GM12878 (cell line): ENCODE measurements at regions not wholly inside any gene's neighbourhood (a gene's known extent, or its start where the extent isn't known, plus 50 kb on each side); places are given as distances from the start of the nearest gene placed in this dataset.
"Not testable (repeated sequence)": the region's sequence is repeated elsewhere in the genome, so short reads cannot be mapped to it uniquely, and the experiment has no call there.

Source experiments
- ATAC-seq: fragments of 200-7000 bp; cut with Tn5 transposase; 3 replicates; pipeline ENCODE4 v1.9.1; 2020; ENCODE audit warnings: mild to moderate bottlenecking, moderate library complexity
- BruUV-seq: library from RNA; stranded (reverse); fragments of 400-500 nt; replicated peaks from 2 replicates; lab custom pipeline; 2021; lab: Mats Ljungman, UMichigan
- CTCF ChIA-PET: fragments of 300-600 bp; sonication (Branson Sonifier 250); formaldehyde crosslinking; extraction: SDS; loops from one replicate; lab custom pipeline; 2021; ENCODE audit warnings: inconsistent platforms; lab: Yijun Ruan, JAX
- POLR2A ChIA-PET: fragments of 350-600 bp; formaldehyde crosslinking; extraction: SDS; loops from one replicate; lab custom pipeline; 2021; ENCODE audit warnings: inconsistent platforms; lab: Charles Lee
- RAD21 ChIA-PET: fragments of 300-600 bp; sonication (Branson Sonifier 250); formaldehyde crosslinking; loops from one replicate; lab custom pipeline; 2023; ENCODE audit warnings: antibody characterized with exemption; ENCODE audit not compliant: unreplicated experiment; lab: Charles Lee
- SMC1A ChIA-PET: fragments of 300-600 bp; sonication (Branson Sonifier 250); formaldehyde crosslinking; loops from one replicate; lab custom pipeline; 2023; ENCODE audit not compliant: unreplicated experiment, uncharacterized antibody; lab: Charles Lee
- DNase-seq: peaks from one replicate; pipeline ENCODE4 v3.0.0-alpha.2; 2011; ENCODE audit warnings: low read depth, low spot score
- FAIRE-seq: peaks from 3 replicates; lab custom pipeline; 2011; peaks lifted over from hg19 to GRCh38; lab: Jason Lieb, UNC
- H2AFZ ChIP-seq: 2 replicates; pipeline ENCODE4 v1.6.0; 2011; ENCODE audit warnings: low read depth, low read length, control low read depth; ENCODE audit not compliant: control insufficient read depth
- H3K27ac ChIP-seq: 2 replicates; pipeline ENCODE4 v1.5.1; 2011; ENCODE audit warnings: control low read depth; ENCODE audit not compliant: control insufficient read depth, insufficient read depth
- H3K27me3 ChIP-seq, 2 experiments: replicated peaks in 1 of 2; 2 replicates each; pipeline versions ENCODE4 v1.6.0 to v1.6.1; 2011; ENCODE audit warnings: low read length in 1 of 2; ENCODE audit not compliant: control insufficient read depth in 2 of 2, insufficient read depth in 2 of 2
- H3K36me3 ChIP-seq, 2 experiments: 2 replicates each; pipeline ENCODE4 v1.5.1; 2011; ENCODE audit warnings: low read length in 1 of 2; ENCODE audit not compliant: control insufficient read depth in 2 of 2, insufficient read depth in 2 of 2
- H3K4me1 ChIP-seq: 2 replicates; pipeline ENCODE4 v1.6.1; 2011; ENCODE audit warnings: mild to moderate bottlenecking, low read length, moderate library complexity, mixed read lengths; ENCODE audit not compliant: control insufficient read depth, insufficient read depth
- H3K4me2 ChIP-seq: 2 replicates; pipeline ENCODE4 v1.6.0; 2011; ENCODE audit warnings: control low read depth; ENCODE audit not compliant: control insufficient read depth, insufficient read depth
- H3K4me3 ChIP-seq: fragments of 200-600 bp; sonication (generic); 2 replicates; pipeline ENCODE4 v1.5.1; 2016
- H3K79me2 ChIP-seq: 2 replicates; pipeline ENCODE4 v1.6.0; 2011; ENCODE audit warnings: low read length; ENCODE audit not compliant: control insufficient read depth, insufficient read depth
- H3K9ac ChIP-seq: 2 replicates; pipeline ENCODE4 v1.8.0; 2011; ENCODE audit warnings: low read length, control low read depth, mixed read lengths; ENCODE audit not compliant: control insufficient read depth, insufficient read depth
- H3K9me3 ChIP-seq: replicated peaks from 3 replicates; pipeline ENCODE4 v1.5.1; 2011; ENCODE audit warnings: mild to moderate bottlenecking, low read length; ENCODE audit not compliant: control insufficient read depth, insufficient read depth
- H4K20me1 ChIP-seq: 2 replicates; pipeline ENCODE4 v1.6.0; 2011; ENCODE audit not compliant: control insufficient read depth, insufficient read depth
- ASH2L ChIP-seq: fragments of 300-600, 200-600 bp; sonication (generic); IDR thresholded peaks from 2 replicates; pipeline ENCODE4 v1.6.1; 2017; ENCODE audit warnings: low read depth, mild to moderate bottlenecking, borderline replicate concordance
- BMI1 ChIP-seq: fragments of 450-650 bp; IDR thresholded peaks from 2 replicates; pipeline ENCODE4 v1.6.1; 2016; ENCODE audit warnings: mild to moderate bottlenecking, moderate library complexity, borderline replicate concordance
- ETV6 ChIP-seq, 2 experiments: fragments of 450-650 bp in 1 of 2; IDR thresholded peaks in 1 of 2; conservative IDR thresholded peaks in 1 of 2; 2 replicates each; pipeline ENCODE4 v1.6.1; 2014; ENCODE audit warnings: antibody characterized with exemption in 1 of 2, borderline replicate concordance in 1 of 2, low read depth in 1 of 2, mild to moderate bottlenecking in 1 of 2, moderate library complexity in 1 of 2
- POLR2AphosphoS2 ChIP-seq: IDR thresholded peaks from 2 replicates; pipeline ENCODE4 v1.6.1; 2011; ENCODE audit warnings: low read depth, mild to moderate bottlenecking, low read length, improper control_type of control experiment, moderate library complexity
- POU2F2 ChIP-seq: IDR thresholded peaks from 3 replicates; pipeline ENCODE4 v1.6.1; 2011; ENCODE audit warnings: low read depth, mild to moderate bottlenecking, low read length, borderline replicate concordance
- SUZ12 ChIP-seq: fragments of 200-600 bp; sonication (generic); IDR thresholded peaks from one replicate; pipeline ENCODE4 v1.6.1; 2018; ENCODE audit warnings: antibody characterized with exemption, mild to moderate bottlenecking; ENCODE audit not compliant: unreplicated experiment
- YBX1 ChIP-seq: fragments of 450-650 bp; IDR thresholded peaks from 2 replicates; pipeline ENCODE4 v1.6.1; 2016; ENCODE audit warnings: antibody characterized with exemption
- ZNF217 ChIP-seq: fragments of 450-650 bp; IDR thresholded peaks from 2 replicates; pipeline ENCODE4 v1.6.1; 2017; ENCODE audit warnings: antibody characterized with exemption, mild to moderate bottlenecking
- WGBS: methylation state at CpG from one replicate; pipeline ENCODE4 v1.1.6; 2016; ENCODE audit warnings: low lambda C conversion rate; ENCODE audit not compliant: insufficient replicate concordance, insufficient coverage; ENCODE audit errors: missing lambda C conversion rate; 5-methylcytosine and 5-hydroxymethylcytosine counted together
- in situ Hi-C: fragments of 300-500 bp; cut with MboI; formaldehyde crosslinking; loops from 9 replicates; pipeline ENCODE4 v1.14.3; 2018; ENCODE audit warnings: mixed read lengths
- intact Hi-C: fragments of 100-400 bp; cut with micrococcal nuclease; formaldehyde crosslinking; loops from one replicate; pipeline ENCODE4 v1.14.2; 2022; ENCODE audit not compliant: unreplicated experiment

- intact Hi-C loops, H4K20me1 ChIP-seq, FAIRE-seq, H3K4me3 ChIP-seq, H3K27me3 ChIP-seq, in situ Hi-C loops, H3K4me1 ChIP-seq, DNase-seq, POLR2A ChIA-PET, H3K79me2 ChIP-seq, H3K4me2 ChIP-seq, BruUV-seq, H3K9ac ChIP-seq, H3K9me3 ChIP-seq, H3K36me3 ChIP-seq, RAD21 ChIA-PET, H3K27ac ChIP-seq, ATAC-seq, H2AFZ ChIP-seq: not testable (repeated sequence)
- ChIA-PET SMC1A (interaction anchor here (0.6 kb wide), 1 partner anchor 1132 kb away, joined by 3 read pairs; no protein-coding TSS in a partner anchor), CTCF (interaction anchor here (0.8 to 1.4 kb wide), 2 partner anchors 19 to 45 kb away, joined by 3 read pairs; no protein-coding TSS in a partner anchor)
- 23% methylated on average over 5 of the region's 5 CpGs for WGBS
These were observed 163.1 kb upstream of the WDFY3 start for GRCh38 chr4:85129354-85130125.

- Histone ChIP-seq H2AFZ (no peak overlapping the region), H3K4me3 (no peak overlapping the region), H3K27me3 (no peaks in the 10 kb centered on the region), H3K36me3 (no peaks in the 10 kb centered on the region), H3K4me1 (no peaks in the 10 kb centered on the region), H3K9me3 (no peaks in the 10 kb centered on the region), H3K27ac (no peak overlapping the region), H3K79me2 (no peaks in the 10 kb centered on the region), H3K4me2 (no peak overlapping the region), H3K9ac (no peak overlapping the region), H4K20me1 (no peaks in the 10 kb centered on the region)
- SMC1A ChIA-PET = no interaction called here
- no peak for FAIRE-seq
- no peak for TF ChIP-seq SUZ12
- TF ChIP-seq POLR2AphosphoS2 = no peak
- no peak for TF ChIP-seq ZNF217
- no peak for TF ChIP-seq ETV6 (conservative IDR thresholded peaks at IDR 0.05 in 1 of 2, IDR thresholded peaks at IDR 0.05 in 1 of 2; ENCODE audit: borderline replicate concordance in 1 of 2, low read depth in 1 of 2)
- no peak for TF ChIP-seq BMI1
- no peak for TF ChIP-seq ASH2L
- no peak for TF ChIP-seq YBX1
- no peak for TF ChIP-seq POU2F2
- DNase-seq = no peak
- RAD21 ChIA-PET = no interaction called here
- ATAC-seq = no peak
- BruUV-seq = no TSS peak
- in situ Hi-C loops = no loop called here
- intact Hi-C loops = no loop called here
- CTCF ChIA-PET = no interaction called here
- POLR2A ChIA-PET = no interaction called here
These were observed 165.6 kb upstream of the WDFY3 start for GRCh38 chr4:85132117-85132516.
